Parathyroid adenoma (tissue), 2 donors: ENCODE measurements at regions not wholly inside any gene's neighbourhood (a gene's known extent, or its start where the extent isn't known, plus 50 kb on each side); places are given as distances from the start of the nearest gene placed in this dataset.

Experiments used
- H2AFZ ChIP-seq: fragments of 300-600 bp; sonication (generic); one replicate; pipeline ENCODE4 v1.7.0; 2017; ENCODE audit warnings: antibody characterized with exemption, mild to moderate bottlenecking
- H3K27ac ChIP-seq: fragments of 300-600 bp; sonication (generic); one replicate; pipeline ENCODE4 v1.7.0; 2017
- H3K27me3 ChIP-seq: fragments of 300-600 bp; sonication (generic); one replicate; pipeline ENCODE4 v1.7.0; 2017; ENCODE audit warnings: low read length; ENCODE audit not compliant: control insufficient read depth, insufficient read depth
- H3K36me3 ChIP-seq: fragments of 300-600 bp; sonication (generic); one replicate; pipeline ENCODE4 v1.7.0; 2017; ENCODE audit warnings: low read length; ENCODE audit not compliant: control insufficient read depth, insufficient read depth
- H3K4me1 ChIP-seq: fragments of 300-600 bp; sonication (generic); one replicate; pipeline ENCODE4 v1.7.0; 2017; ENCODE audit warnings: control low read depth
- H3K4me2 ChIP-seq: fragments of 300-600 bp; sonication (generic); one replicate; pipeline ENCODE4 v1.7.0; 2017; ENCODE audit warnings: low read length
- H3K4me3 ChIP-seq: fragments of 300-600 bp; sonication (generic); one replicate; pipeline ENCODE4 v1.7.0; 2017; ENCODE audit warnings: low read depth, low read length
- H3K79me2 ChIP-seq: fragments of 300-600 bp; sonication (generic); one replicate; pipeline ENCODE4 v1.7.0; 2017; ENCODE audit warnings: control low read depth
- H3K9ac ChIP-seq: fragments of 300-600 bp; sonication (generic); one replicate; pipeline ENCODE4 v1.7.0; 2017; ENCODE audit warnings: mild to moderate bottlenecking
- H3K9me3 ChIP-seq: fragments of 300-600 bp; sonication (generic); one replicate; pipeline ENCODE4 v1.7.0; 2017; ENCODE audit warnings: low read length; ENCODE audit not compliant: control insufficient read depth
- TF ChIP-seq, protein P1 (sequence below): fragments of 300-600 bp; sonication (generic); IDR thresholded peaks from one replicate; pipeline ENCODE4 v1.7.0; 2017; ENCODE audit warnings: antibody characterized with exemption, mild to moderate bottlenecking
- donor health status: primary hyperparathyroidism.

DNA sequence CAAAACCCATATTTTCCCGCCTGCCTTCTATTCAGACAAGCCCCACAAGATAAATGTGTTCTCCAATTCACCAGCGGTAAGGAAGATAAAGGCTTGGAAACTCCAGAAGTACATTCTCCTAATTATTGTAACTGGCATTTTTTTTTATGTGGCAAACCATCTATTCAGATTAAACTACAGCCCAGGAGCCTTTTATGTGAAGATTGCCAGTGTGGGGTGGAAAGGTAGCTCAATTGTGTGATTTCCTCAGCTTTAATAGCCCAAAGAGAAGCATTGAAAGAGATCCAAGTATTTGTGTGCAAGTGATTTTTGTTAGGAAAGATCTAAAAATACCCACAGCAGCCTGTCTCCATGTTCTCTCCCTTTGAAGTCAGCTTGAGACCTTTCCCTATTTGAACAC, 451.4 kb upstream of the CCL2 start:
- Histone ChIP-seq H3K27ac (no peak overlapping the region), H2AFZ (no peak overlapping the region), H3K4me3 (no peak overlapping the region), H3K9ac (no peak overlapping the region), H3K27me3 (no peaks in the 10 kb centered on the region), H3K4me2 (no peak overlapping the region), H3K79me2 (no peaks in the 10 kb centered on the region), H3K9me3 (no peaks in the 10 kb centered on the region), H3K36me3 (no peaks in the 10 kb centered on the region), H3K4me1 (no peaks in the 10 kb centered on the region)
- TF ChIP-seq, protein P1, sequence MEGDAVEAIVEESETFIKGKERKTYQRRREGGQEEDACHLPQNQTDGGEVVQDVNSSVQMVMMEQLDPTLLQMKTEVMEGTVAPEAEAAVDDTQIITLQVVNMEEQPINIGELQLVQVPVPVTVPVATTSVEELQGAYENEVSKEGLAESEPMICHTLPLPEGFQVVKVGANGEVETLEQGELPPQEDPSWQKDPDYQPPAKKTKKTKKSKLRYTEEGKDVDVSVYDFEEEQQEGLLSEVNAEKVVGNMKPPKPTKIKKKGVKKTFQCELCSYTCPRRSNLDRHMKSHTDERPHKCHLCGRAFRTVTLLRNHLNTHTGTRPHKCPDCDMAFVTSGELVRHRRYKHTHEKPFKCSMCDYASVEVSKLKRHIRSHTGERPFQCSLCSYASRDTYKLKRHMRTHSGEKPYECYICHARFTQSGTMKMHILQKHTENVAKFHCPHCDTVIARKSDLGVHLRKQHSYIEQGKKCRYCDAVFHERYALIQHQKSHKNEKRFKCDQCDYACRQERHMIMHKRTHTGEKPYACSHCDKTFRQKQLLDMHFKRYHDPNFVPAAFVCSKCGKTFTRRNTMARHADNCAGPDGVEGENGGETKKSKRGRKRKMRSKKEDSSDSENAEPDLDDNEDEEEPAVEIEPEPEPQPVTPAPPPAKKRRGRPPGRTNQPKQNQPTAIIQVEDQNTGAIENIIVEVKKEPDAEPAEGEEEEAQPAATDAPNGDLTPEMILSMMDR = no peak

GRCh38 chr17:33804401-33804800, 450.7 kb upstream of the CCL2 start:
- Histone ChIP-seq H2AFZ (no peak overlapping the region), H3K9me3 (no peaks in the 10 kb centered on the region), H3K36me3 (no peaks in the 10 kb centered on the region), H3K27me3 (no peaks in the 10 kb centered on the region), H3K4me1 (no peaks in the 10 kb centered on the region), H3K79me2 (no peaks in the 10 kb centered on the region), H3K9ac (no peak overlapping the region), H3K4me2 (no peak overlapping the region), H3K4me3 (no peak overlapping the region), H3K27ac (no peak overlapping the region)
- TF ChIP-seq, protein P1 = no peak

- Histone ChIP-seq H3K4me3 (no peak overlapping the region), H2AFZ (no peak overlapping the region), H3K4me1 (no peaks in the 10 kb centered on the region), H3K9me3 (no peaks in the 10 kb centered on the region), H3K9ac (no peak overlapping the region), H3K27me3 (no peaks in the 10 kb centered on the region), H3K27ac (no peak overlapping the region), H3K4me2 (no peak overlapping the region), H3K79me2 (no peaks in the 10 kb centered on the region), H3K36me3 (no peaks in the 10 kb centered on the region)
- TF ChIP-seq, protein P1 = no peak
These were observed 448.5 kb upstream of the CCL2 start for GRCh38 chr17:33806631-33807030.

DNA sequence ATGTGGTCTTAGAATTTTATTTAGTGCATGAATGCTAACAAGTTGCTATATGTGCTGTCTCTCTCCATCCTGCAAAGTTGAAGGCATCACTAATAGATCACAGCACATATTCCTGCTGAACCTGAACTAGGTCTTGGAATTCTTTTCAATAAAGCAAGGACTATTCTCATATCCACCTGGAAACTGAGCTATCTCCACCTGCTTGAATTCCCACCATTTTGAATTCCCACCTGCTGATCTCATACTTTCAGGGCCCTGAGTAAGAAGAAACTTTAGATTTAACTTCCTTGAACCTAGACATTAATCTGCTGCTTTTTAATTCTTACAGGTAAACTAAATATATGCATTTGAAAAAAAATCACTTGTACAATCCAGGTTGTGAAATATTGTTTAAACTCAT, 445.3 kb upstream of the CCL2 start:
- H3K9ac ChIP-seq = no peak overlapping the region
- H3K27ac ChIP-seq = no peak overlapping the region
- TF ChIP-seq, protein P1 = no peak
- no peak overlapping the region for H3K4me2 ChIP-seq
- H3K4me1 ChIP-seq = no peaks in the 10 kb centered on the region
- no peaks in the 10 kb centered on the region for H3K27me3 ChIP-seq
- H2AFZ ChIP-seq = no peak overlapping the region
- H3K36me3 ChIP-seq = no peaks in the 10 kb centered on the region
- H3K4me3 ChIP-seq = no peak overlapping the region
- no peaks in the 10 kb centered on the region for H3K9me3 ChIP-seq
- H3K79me2 ChIP-seq = no peaks in the 10 kb centered on the region

DNA sequence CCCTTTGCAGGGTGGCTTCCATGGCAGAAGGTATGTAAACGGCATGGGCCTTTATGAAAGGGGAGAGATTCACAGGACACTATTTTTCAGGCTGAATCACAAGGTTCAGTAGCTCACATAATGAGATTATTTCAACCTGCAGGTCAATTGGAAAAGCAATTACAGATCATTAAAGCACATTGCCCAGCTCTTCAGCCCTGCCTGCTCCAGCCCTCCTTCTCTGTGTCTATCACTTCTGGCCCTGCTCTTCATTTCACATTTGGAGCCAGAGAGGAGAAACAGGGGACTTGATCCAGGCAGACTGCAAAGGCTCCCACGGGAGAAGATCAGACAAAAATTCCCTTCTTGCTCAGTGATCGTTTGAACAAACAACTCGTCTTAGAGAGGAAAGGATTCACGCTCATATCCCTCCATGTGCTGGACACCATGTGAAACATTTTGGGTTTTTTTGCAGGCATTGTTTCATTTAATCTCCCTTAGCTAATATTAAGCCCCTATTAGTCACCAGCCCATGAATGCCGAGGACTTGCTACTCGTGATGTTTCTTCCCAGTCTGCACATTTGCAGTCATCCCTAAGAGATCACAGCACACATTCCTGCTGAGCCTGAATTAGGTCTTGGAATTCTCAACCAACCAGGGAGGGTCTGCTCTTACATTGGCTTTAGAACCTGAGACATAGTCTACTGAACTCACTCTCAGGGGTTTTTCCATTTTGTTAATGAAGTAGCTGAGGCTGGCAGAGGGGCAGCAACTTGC, 443.9 kb upstream of the CCL2 start:
- no peak overlapping the region for H3K27ac ChIP-seq
- no peaks in the 10 kb centered on the region for H3K79me2 ChIP-seq
- no peaks in the 10 kb centered on the region for H3K9me3 ChIP-seq
- no peak overlapping the region for H3K4me3 ChIP-seq
- H3K4me2 ChIP-seq = no peak overlapping the region
- H3K27me3 ChIP-seq = no peaks in the 10 kb centered on the region
- no peaks in the 10 kb centered on the region for H3K36me3 ChIP-seq
- H2AFZ ChIP-seq = no peak overlapping the region
- TF ChIP-seq, protein P1 = no peak
- no peak overlapping the region for H3K9ac ChIP-seq
- H3K4me1 ChIP-seq = no peaks in the 10 kb centered on the region
